HepG2 (cell line): ENCODE measurements at regions not wholly inside any gene's neighbourhood (a gene's known extent, or its start where the extent isn't known, plus 50 kb on each side); places are given as distances from the start of the nearest gene placed in this dataset.

ENCODE experiments used
- ATAC-seq: fragments of 200-7000 bp; cut with Tn5 transposase; 3 replicates; pipeline ENCODE4 v1.9.1; 2020; ENCODE audit warnings: mild to moderate bottlenecking, moderate library complexity
- BruUV-seq: library from RNA; stranded (reverse); fragments of 400-500 nt; replicated peaks from 2 replicates; lab custom pipeline; 2021; lab: Mats Ljungman, UMichigan
- CTCF ChIA-PET: fragments of 300-600 bp; formaldehyde crosslinking; extraction: SDS; loops from one replicate; lab custom pipeline; 2021; ENCODE audit warnings: low total read pairs, inconsistent platforms, low intra/inter-chr PET ratio; lab: Yijun Ruan, JAX
- POLR2A ChIA-PET: fragments of 350-600 bp; sonication (Branson Sonifier 250); formaldehyde crosslinking; loops from one replicate; lab custom pipeline; 2020; ENCODE audit warnings: antibody characterized with exemption, inconsistent platforms; lab: Yijun Ruan, JAX
- DNase-seq: peaks from one replicate; pipeline ENCODE4 v3.0.0-alpha.2; 2015; ENCODE audit warnings: low spot score
- FAIRE-seq: peaks from 3 replicates; lab custom pipeline; 2011; peaks lifted over from hg19 to GRCh38; lab: Jason Lieb, UNC
- H2AFZ ChIP-seq: one replicate; pipeline ENCODE4 v1.6.1; 2011; ENCODE audit warnings: low read length, inconsistent platforms
- H3K27ac ChIP-seq: fragments of 300-600 bp; 3 replicates; pipeline ENCODE4 v1.8.0; 2011; ENCODE audit warnings: mixed run types, mild to moderate bottlenecking, mixed read lengths, low read length, inconsistent platforms; ENCODE audit not compliant: insufficient read depth; ENCODE audit errors: extremely low read length
- H3K27me3 ChIP-seq, 2 experiments: fragments of 200-600 bp in 1 of 2; 2 replicates in 1 of 2; 3 replicates in 1 of 2; pipeline versions ENCODE4 v1.6.0 to v1.8.0; 2011; ENCODE audit warnings: low read length in 2 of 2, mild to moderate bottlenecking in 2 of 2, moderate library complexity in 2 of 2, inconsistent platforms in 1 of 2; ENCODE audit not compliant: insufficient read depth in 2 of 2, control insufficient read depth in 1 of 2
- H3K36me3 ChIP-seq, 2 experiments: fragments of 200-600 bp in 1 of 2; replicated peaks in 1 of 2; 2 replicates in 1 of 2; 3 replicates in 1 of 2; pipeline versions ENCODE4 v1.5.1 to v1.8.0; 2011; ENCODE audit warnings: low read length in 2 of 2, inconsistent platforms in 1 of 2; ENCODE audit not compliant: insufficient read depth in 2 of 2, control insufficient read depth in 1 of 2
- H3K4me1 ChIP-seq: 2 replicates; pipeline ENCODE4 v1.5.1; 2012; ENCODE audit warnings: low read length, inconsistent platforms; ENCODE audit not compliant: insufficient read depth
- H3K4me2 ChIP-seq: 2 replicates; pipeline ENCODE4 v1.6.0; 2011; ENCODE audit warnings: low read depth, low read length, inconsistent platforms
- H3K4me3 ChIP-seq, 3 experiments: fragments of 200-600 bp in 1 of 3; sonication (generic), shearing (Covaris generic) in 1 of 3; replicated peaks in 1 of 3; 2 replicates each; pipeline ENCODE4 v1.5.1; 2011 to 2016; ENCODE audit warnings: low read length in 3 of 3, inconsistent platforms in 2 of 3, low read depth in 2 of 3, mild to moderate bottlenecking in 2 of 3, control low read depth in 1 of 3, mixed read lengths in 1 of 3; ENCODE audit not compliant: insufficient read depth in 1 of 3
- H3K79me2 ChIP-seq: one replicate; pipeline ENCODE4 v1.6.1; 2011; ENCODE audit warnings: low read length, inconsistent platforms; ENCODE audit not compliant: insufficient read depth
- H3K9ac ChIP-seq: 2 replicates; pipeline ENCODE4 v1.6.0; 2011; ENCODE audit warnings: mild to moderate bottlenecking, low read depth, low read length, inconsistent platforms; ENCODE audit not compliant: insufficient read depth
- H3K9me3 ChIP-seq: 2 replicates; pipeline ENCODE4 v1.5.1; 2012; ENCODE audit warnings: mild to moderate bottlenecking, low read length
- H4K20me1 ChIP-seq: 2 replicates; pipeline ENCODE4 v1.6.0; 2011; ENCODE audit warnings: inconsistent platforms, mild to moderate bottlenecking, low read length, moderate library complexity; ENCODE audit not compliant: insufficient read depth
- CHCHD3 ChIP-seq: sonication (generic); formaldehyde crosslinking; IDR thresholded peaks from 2 replicates; pipeline ENCODE4 v1.8.0; 2022; ENCODE audit warnings: mild to moderate bottlenecking, missing genetic modification reagents, moderate library complexity
- DBP ChIP-seq: sonication (generic); formaldehyde crosslinking; IDR thresholded peaks from 2 replicates; pipeline ENCODE4 v1.4.0; 2020; ENCODE audit warnings: missing genetic modification reagents; ENCODE audit errors: not compliant biosample characterization
- ETS1 ChIP-seq: sonication (generic); formaldehyde crosslinking; IDR thresholded peaks from 2 replicates; pipeline ENCODE4 v1.4.0; 2020; ENCODE audit warnings: missing genetic modification reagents
- HOXA3 ChIP-seq: sonication (generic); formaldehyde crosslinking; IDR thresholded peaks from 2 replicates; pipeline ENCODE4 v1.5.0; 2020; ENCODE audit warnings: missing genetic modification reagents
- NFIC ChIP-seq: IDR thresholded peaks from 2 replicates; pipeline ENCODE4 v1.6.1; 2012; ENCODE audit warnings: mild to moderate bottlenecking, low read length, inconsistent platforms
- NONO ChIP-seq, 2 experiments: fragments of 450-650 bp in 1 of 2; sonication (generic) in 1 of 2; formaldehyde crosslinking in 1 of 2; IDR thresholded peaks in 1 of 2; conservative IDR thresholded peaks in 1 of 2; 2 replicates each; pipeline versions ENCODE4 v1.6.1 to v1.8.0; 2017 to 2022; ENCODE audit warnings: mild to moderate bottlenecking in 1 of 2, missing genetic modification reagents in 1 of 2, moderate library complexity in 1 of 2
- RFX5 ChIP-seq: IDR thresholded peaks from 2 replicates; pipeline ENCODE4 v1.6.1; 2011; ENCODE audit warnings: low read depth, low read length, improper control_type of control experiment
- RFXANK ChIP-seq: IDR thresholded peaks from 2 replicates; pipeline ENCODE4 v1.6.1; 2016
- ZBTB34 ChIP-seq: sonication (generic); formaldehyde crosslinking; IDR thresholded peaks from 2 replicates; pipeline ENCODE4 v1.8.0; 2022; ENCODE audit warnings: mild to moderate bottlenecking, missing genetic modification reagents
- ZNF510 ChIP-seq: sonication (generic); formaldehyde crosslinking; IDR thresholded peaks from 2 replicates; pipeline ENCODE4 v1.4.0; 2020; ENCODE audit warnings: low read depth, mild to moderate bottlenecking, missing genetic modification reagents
- ZNF556 ChIP-seq: sonication (generic); formaldehyde crosslinking; IDR thresholded peaks from 2 replicates; pipeline ENCODE4 v1.4.0; 2020; ENCODE audit warnings: mild to moderate bottlenecking, missing genetic modification reagents, borderline replicate concordance
- ZNF557 ChIP-seq: sonication (generic); formaldehyde crosslinking; IDR thresholded peaks from 2 replicates; pipeline ENCODE4 v1.4.0; 2020; ENCODE audit warnings: missing genetic modification reagents
- WGBS: methylation state at CpG from one replicate; pipeline ENCODE4 v1.1.6; 2017; ENCODE audit warnings: low lambda C conversion rate; 5-methylcytosine and 5-hydroxymethylcytosine counted together
- in situ Hi-C: cut with HindIII; loops from 2 replicates; pipeline ENCODE4 v1.10.0; 2017; ENCODE audit warnings: low pct_unique_long_range_greater_than_20kb; ENCODE audit not compliant: extremely low pct_ligation_motif_present
- intact Hi-C: fragments of 100-400 bp; cut with micrococcal nuclease; formaldehyde crosslinking; loops from one replicate; pipeline ENCODE4 v1.10.0; 2022; ENCODE audit not compliant: unreplicated experiment

- intact Hi-C loops, result no loop called here
- H3K27me3 ChIP-seq, result no peaks in the 10 kb centered on the region
- H3K4me2 ChIP-seq, result no peak overlapping the region
- H3K36me3 ChIP-seq, result no peaks in the 10 kb centered on the region
- 2% methylated on average over 3 of the region's 3 CpGs for WGBS
- no peak overlapping the region for H3K27ac ChIP-seq
- TF ChIP-seq DBP (CRISPR knock-in tag) (no peak), RFXANK (CRISPR knock-in tag) (no peak), ETS1 (CRISPR knock-in tag) (no peak), ZNF510 (CRISPR knock-in tag) (no peak), CHCHD3 (CRISPR knock-in tag) (no peak), ZBTB34 (CRISPR knock-in tag) (no peak), NONO (IDR thresholded peaks at IDR 0.05) (no peak), NONO (CRISPR knock-in tag; conservative IDR thresholded peaks at IDR 0.05) (no peak), ZNF557 (CRISPR knock-in tag) (no peak), NFIC (no peak), ZNF556 (CRISPR knock-in tag) (no peak), HOXA3 (CRISPR knock-in tag) (no peak), RFX5 (no peak)
- H3K79me2 ChIP-seq, result no peaks in the 10 kb centered on the region
- DNase-seq (no peak), ATAC-seq (no peak), FAIRE-seq (no peak)
- no peak overlapping the region for H2AFZ ChIP-seq
- H4K20me1 ChIP-seq, result no peaks in the 10 kb centered on the region
- no TSS peak for BruUV-seq
- H3K9ac ChIP-seq, result no peak overlapping the region
- no peaks in the 10 kb centered on the region for H3K4me1 ChIP-seq
- ChIA-PET POLR2A (no interaction called here), CTCF (no interaction called here)
- peaks cover 85% of the 10 kb centered on the region for H3K9me3 ChIP-seq
- H3K4me3 ChIP-seq, result no peak overlapping the region
- in situ Hi-C loops, result no loop called here
Observed at GRCh38 chr21:24995216-24995615, 612.1 kb downstream of the MRPL39 start.
